Activated naive CD4-positive, alpha-beta T cell treated with anti-CD3 and anti-CD28 coated beads, Interleukin-2, amount 50 U/mL, for 24 hours (primary cell): ENCODE measurements at regions not wholly inside any gene's neighbourhood (a gene's known extent, or its start where the extent isn't known, plus 50 kb on each side); places are given as distances from the start of the nearest gene placed in this dataset.

ENCODE experiments used
- H3K27ac Mint-ChIP-seq: one replicate; pipeline ENCODE4 v1.8.0; 2021; ENCODE audit warnings: mild to moderate bottlenecking, mixed read lengths
- H3K27me3 Mint-ChIP-seq: one replicate; pipeline ENCODE4 v1.8.0; 2021; ENCODE audit warnings: mixed read lengths
- H3K36me3 Mint-ChIP-seq: one replicate; pipeline ENCODE4 v1.8.0; 2021; ENCODE audit warnings: mixed read lengths
- H3K4me1 Mint-ChIP-seq: one replicate; pipeline ENCODE4 v1.8.0; 2021; ENCODE audit warnings: mixed read lengths
- H3K4me3 Mint-ChIP-seq: one replicate; pipeline ENCODE4 v1.8.0; 2021; ENCODE audit warnings: mild to moderate bottlenecking, mixed read lengths
- H3K9me3 Mint-ChIP-seq: one replicate; pipeline ENCODE4 v1.8.0; 2021; ENCODE audit warnings: mixed read lengths

DNA sequence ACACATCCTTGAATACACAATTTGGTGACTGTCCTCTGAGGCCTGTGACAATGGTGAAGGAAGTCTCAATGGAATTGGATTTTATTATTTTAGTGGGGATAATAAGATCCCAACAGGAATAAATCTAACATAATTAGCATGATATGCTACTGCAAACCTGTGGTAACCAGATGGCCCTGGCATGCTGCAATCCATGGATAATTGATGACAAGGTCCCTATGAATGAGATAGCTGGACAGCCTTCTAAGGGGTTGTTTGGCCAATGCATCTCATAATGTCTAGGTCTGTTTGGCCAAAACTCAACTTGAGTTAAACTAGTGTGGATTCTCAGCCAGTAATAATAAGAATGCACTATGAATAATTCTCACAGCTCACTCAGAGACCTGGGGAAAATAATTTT lies 145.3 kb upstream of the GALNTL6 start:
- Mint-ChIP-seq H3K27ac (no peak overlapping the region), H3K4me3 (no peak overlapping the region), H3K27me3 (no peaks in the 10 kb centered on the region)

DNA sequence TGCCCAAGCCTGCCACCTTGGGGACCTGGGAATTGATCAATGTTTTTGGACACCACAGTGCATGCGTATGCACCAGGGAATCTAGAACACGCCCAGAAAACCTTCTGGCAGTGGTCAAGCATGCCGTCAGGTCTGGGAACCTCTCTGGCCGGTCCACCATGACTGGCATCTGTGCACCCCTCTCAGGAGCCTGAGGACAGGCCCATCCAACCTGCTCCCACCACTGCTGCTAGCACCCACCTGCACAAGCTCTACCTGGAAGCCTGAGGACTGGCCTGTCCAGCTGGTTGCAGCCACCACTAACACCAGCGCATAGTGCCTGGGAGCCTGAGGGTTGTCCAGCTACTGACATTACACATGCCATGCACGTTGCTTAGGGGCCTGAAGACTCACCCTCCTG lies 162.1 kb upstream of the GALNTL6 start:
- no peak overlapping the region for H3K27ac Mint-ChIP-seq
- no peak overlapping the region for H3K4me3 Mint-ChIP-seq
- peaks cover 7% of the 10 kb centered on the region for H3K9me3 Mint-ChIP-seq
- H3K36me3 Mint-ChIP-seq = no peaks in the 10 kb centered on the region
- H3K27me3 Mint-ChIP-seq = no peaks in the 10 kb centered on the region
- H3K4me1 Mint-ChIP-seq = no peaks in the 10 kb centered on the region

More for the DNA sequence above, 145.3 kb upstream of the GALNTL6 start:
- no peaks in the 10 kb centered on the region for H3K4me1 Mint-ChIP-seq
- H3K9me3 Mint-ChIP-seq = no peaks in the 10 kb centered on the region
- H3K36me3 Mint-ChIP-seq = no peaks in the 10 kb centered on the region

DNA sequence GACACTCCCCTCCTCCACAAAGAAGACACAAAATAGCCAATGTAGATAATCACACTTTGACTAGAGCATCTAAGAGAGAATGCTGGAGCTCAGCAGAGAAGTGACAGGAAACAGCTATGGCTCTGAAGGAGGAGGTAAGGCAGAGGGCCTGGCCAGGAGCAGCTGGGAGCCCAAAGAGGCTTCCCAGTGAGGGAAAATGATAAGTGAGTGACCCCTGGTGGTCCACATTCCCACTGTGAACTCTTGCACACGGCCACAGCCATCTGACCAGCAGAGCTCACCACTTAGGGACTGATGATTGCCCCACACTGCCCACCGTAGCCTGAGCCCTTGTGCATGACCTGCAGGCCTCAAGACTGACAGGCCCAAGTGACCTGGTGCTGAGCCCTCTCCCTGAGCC lies 162.7 kb upstream of the GALNTL6 start:
- peaks cover 7% of the 10 kb centered on the region for H3K9me3 Mint-ChIP-seq
- H3K36me3 Mint-ChIP-seq = no peaks in the 10 kb centered on the region

DNA sequence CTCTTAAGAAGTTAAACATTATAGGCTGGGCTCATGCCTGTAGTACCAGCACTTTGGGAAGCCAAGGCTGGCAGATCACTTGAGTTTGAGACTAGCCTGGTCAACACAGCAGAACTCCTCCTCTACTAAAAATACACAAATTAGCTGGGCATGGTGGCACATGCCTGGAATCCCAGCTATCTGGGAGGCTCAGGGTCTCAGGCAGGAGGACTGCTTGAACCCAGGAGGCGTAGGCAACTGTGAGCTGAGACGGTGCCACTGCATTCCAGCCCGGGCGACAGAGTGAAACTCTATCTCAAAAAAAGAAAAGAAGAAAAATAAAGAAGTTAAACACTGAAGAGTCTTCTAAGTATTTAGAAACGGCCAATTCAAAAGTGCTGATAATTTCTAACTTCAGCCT lies 164.3 kb upstream of the GALNTL6 start:
- Mint-ChIP-seq H3K9me3 (peaks cover 7% of the 10 kb centered on the region), H3K27me3 (no peaks in the 10 kb centered on the region), H3K27ac (no peak overlapping the region), H3K4me1 (no peaks in the 10 kb centered on the region), H3K36me3 (no peaks in the 10 kb centered on the region), H3K4me3 (no peak overlapping the region)

More for the DNA sequence above, 162.7 kb upstream of the GALNTL6 start:
- Mint-ChIP-seq H3K4me3 (no peak overlapping the region), H3K4me1 (no peaks in the 10 kb centered on the region), H3K27ac (no peak overlapping the region), H3K27me3 (no peaks in the 10 kb centered on the region)

DNA sequence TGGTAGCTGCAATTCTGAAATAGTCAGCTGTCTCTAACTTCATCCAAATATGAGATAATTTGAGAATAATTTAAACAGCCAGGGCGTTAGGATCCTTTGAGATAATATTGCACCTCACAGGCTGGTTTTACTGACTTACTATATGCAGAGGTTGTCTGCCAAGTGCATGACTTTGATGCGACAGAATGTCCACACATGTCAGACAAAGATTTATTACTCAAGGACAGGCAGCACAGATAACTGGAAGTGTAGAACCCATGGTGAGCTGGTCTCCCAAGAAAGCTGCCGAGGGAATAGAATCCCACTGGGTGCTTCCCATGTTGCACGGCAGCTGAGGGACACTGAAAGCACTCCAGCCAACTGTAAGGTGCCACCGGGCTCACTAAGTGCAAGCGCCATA lies 166.2 kb upstream of the GALNTL6 start:
- Mint-ChIP-seq H3K27ac (no peak overlapping the region), H3K4me3 (no peak overlapping the region), H3K4me1 (no peaks in the 10 kb centered on the region), H3K9me3 (peaks cover 5% of the 10 kb centered on the region), H3K27me3 (no peaks in the 10 kb centered on the region), H3K36me3 (no peaks in the 10 kb centered on the region)

DNA sequence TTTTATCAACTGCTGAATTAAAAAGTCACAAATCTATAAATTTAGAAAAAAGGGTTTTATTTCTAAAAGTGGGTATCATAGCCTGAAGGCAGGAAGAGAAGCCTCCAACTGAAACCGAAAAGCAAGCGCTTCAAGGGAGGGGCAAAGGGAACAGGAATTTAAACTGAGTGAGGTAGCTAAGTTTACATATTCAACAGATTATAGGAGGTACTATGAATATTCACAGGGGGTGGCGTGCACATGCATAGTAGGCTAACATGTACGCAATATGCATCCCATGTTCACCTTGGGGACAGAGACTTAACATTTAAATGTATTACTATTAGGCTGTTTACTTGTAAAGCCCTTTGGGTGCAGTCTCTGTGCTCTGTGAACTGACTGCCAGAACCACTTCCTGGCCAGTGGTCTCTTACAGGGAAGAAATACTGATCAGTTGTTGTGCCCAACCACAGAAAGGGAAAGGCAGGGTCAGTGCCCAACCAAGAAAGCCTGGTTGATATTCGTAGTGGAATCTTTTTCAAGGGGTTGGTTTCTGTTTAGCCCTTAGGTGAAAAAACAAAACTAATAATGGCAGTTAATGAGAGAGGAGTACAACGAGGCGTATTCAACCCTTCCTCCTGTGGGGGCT lies 168.7 kb upstream of the GALNTL6 start:
- H3K4me1 Mint-ChIP-seq = no peaks in the 10 kb centered on the region
- no peak overlapping the region for H3K27ac Mint-ChIP-seq
- H3K9me3 Mint-ChIP-seq = no peaks in the 10 kb centered on the region
- no peak overlapping the region for H3K4me3 Mint-ChIP-seq
- no peaks in the 10 kb centered on the region for H3K27me3 Mint-ChIP-seq
- no peaks in the 10 kb centered on the region for H3K36me3 Mint-ChIP-seq

DNA sequence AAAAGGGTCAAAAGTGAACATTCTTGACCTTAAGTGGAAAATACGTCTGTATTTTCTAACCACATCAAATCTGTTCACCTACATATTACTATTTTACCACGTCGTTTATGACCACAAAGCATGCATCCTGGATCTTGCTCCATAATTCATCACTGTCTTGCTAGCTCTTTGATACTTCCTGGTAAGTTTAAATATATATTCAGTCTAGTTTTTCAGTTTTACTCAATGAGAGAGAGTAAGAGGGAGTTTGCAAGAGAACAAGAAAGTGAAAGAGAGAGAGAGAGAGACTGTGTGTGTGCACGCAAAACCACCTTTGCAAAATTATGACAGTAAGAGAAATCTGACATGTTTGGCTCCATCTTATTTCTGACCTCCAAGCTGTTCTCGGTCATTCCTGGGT lies 173.7 kb upstream of the GALNTL6 start:
- Mint-ChIP-seq H3K27me3 (no peaks in the 10 kb centered on the region), H3K9me3 (no peaks in the 10 kb centered on the region), H3K4me3 (no peak overlapping the region), H3K27ac (no peak overlapping the region), H3K36me3 (no peaks in the 10 kb centered on the region), H3K4me1 (no peaks in the 10 kb centered on the region)

DNA sequence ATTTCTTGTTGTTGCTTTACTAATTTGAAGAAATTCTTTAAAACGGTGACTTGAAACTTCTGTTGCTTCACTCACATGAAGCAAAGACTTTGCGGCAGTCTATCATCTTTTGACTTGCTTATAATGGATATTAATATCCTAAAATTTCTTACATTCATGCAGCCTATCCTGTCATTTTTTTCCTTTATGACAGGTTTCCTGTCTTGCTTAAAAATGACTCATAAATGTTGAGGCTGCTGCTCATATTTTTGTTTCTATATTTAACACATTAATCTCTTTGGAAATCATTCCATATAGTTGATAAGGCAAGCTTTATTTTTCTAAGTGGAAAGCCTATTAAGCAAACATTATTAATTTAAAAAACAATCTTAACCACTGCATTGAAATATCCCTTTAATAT lies 176.6 kb upstream of the GALNTL6 start:
- H3K4me1 Mint-ChIP-seq = no peaks in the 10 kb centered on the region
- no peak overlapping the region for H3K4me3 Mint-ChIP-seq
- H3K27ac Mint-ChIP-seq = no peak overlapping the region
- H3K36me3 Mint-ChIP-seq = no peaks in the 10 kb centered on the region
- H3K27me3 Mint-ChIP-seq = no peaks in the 10 kb centered on the region
- no peaks in the 10 kb centered on the region for H3K9me3 Mint-ChIP-seq

DNA sequence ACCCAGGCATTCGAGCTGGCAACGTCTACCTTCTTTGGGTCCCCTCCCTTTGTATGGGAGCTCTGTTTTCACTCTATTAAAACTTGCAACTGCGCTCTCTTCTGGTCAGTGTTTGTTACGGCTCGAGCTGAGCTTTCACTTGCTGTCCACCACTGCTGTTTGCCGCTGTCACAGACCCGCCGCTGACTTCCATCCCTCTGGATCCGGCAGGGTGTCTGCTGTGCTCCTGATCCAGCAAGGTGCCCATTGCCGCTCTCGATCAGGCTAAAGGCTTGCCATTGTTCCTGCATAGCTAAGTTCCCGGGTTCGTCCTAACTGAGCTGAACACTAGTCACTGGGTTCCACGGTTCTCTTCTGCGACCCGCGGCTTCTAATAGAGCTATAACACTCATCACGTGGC lies 183.5 kb upstream of the GALNTL6 start:
- no peaks in the 10 kb centered on the region for H3K9me3 Mint-ChIP-seq
- no peaks in the 10 kb centered on the region for H3K4me1 Mint-ChIP-seq
- no peak overlapping the region for H3K4me3 Mint-ChIP-seq
- H3K36me3 Mint-ChIP-seq = no peaks in the 10 kb centered on the region
- H3K27me3 Mint-ChIP-seq = no peaks in the 10 kb centered on the region
- no peak overlapping the region for H3K27ac Mint-ChIP-seq

DNA sequence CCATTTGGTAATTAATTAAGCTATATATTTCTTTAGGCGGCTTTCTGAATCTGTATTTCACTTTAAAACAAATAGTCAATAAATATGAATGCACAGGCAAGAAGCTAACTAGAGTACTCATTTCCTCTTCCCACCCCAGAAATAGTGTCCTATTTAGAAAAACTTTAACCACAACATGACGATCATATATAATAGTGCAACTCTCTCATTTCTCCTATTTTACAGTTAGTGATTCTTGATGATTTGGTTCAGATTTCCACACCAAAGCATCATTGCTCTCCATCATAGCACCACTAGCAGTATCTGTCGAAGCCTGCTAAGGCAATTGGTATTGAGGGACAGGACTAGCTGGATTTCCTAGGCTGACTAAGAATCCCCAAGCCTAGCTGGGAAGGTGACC lies 184.0 kb upstream of the GALNTL6 start:
- no peak overlapping the region for H3K4me3 Mint-ChIP-seq
- no peak overlapping the region for H3K27ac Mint-ChIP-seq
- no peaks in the 10 kb centered on the region for H3K36me3 Mint-ChIP-seq
- no peaks in the 10 kb centered on the region for H3K4me1 Mint-ChIP-seq
- H3K27me3 Mint-ChIP-seq = no peaks in the 10 kb centered on the region
- no peaks in the 10 kb centered on the region for H3K9me3 Mint-ChIP-seq

DNA sequence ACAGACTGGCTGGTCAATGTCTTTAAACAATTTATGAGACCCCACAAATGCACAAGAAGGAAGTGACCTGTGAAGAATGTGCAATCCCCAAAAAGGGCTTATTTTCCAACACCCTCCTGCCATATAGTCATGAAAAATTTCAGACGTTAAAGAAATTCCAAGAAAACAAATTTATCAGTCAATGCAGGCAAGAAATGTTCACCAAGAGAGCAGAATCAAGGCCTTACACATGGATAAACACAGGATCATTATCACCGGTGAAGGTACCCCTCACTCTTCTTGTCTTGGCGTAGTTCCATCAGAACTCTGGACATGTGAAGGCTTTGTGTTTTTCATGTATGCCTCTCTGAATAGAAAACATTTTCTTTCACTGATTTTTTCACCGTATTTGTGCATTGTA lies 186.7 kb upstream of the GALNTL6 start:
- Mint-ChIP-seq H3K36me3 (no peaks in the 10 kb centered on the region), H3K27ac (no peak overlapping the region), H3K9me3 (no peaks in the 10 kb centered on the region), H3K4me3 (no peak overlapping the region), H3K27me3 (no peaks in the 10 kb centered on the region), H3K4me1 (no peaks in the 10 kb centered on the region)

DNA sequence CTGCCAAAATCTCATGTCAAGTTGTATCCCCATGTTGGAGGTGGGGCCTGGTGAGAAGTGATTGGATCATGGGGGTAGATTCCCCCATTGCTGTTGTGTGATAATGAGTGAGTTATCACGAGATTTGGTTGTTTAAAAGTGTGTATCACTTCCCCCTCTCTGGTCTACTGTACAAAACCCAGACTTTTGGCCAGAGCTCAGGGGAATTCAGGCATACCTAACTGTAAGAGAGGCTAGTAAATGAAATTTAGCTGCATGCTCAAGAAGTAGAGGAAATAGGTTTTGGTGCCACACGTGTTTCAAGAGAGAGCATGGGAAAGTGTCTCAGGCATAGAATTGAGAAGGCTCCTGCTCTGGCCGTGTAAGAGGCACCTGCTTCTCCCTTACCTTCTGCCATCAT lies 190.5 kb upstream of the GALNTL6 start:
- no peaks in the 10 kb centered on the region for H3K4me1 Mint-ChIP-seq

DNA sequence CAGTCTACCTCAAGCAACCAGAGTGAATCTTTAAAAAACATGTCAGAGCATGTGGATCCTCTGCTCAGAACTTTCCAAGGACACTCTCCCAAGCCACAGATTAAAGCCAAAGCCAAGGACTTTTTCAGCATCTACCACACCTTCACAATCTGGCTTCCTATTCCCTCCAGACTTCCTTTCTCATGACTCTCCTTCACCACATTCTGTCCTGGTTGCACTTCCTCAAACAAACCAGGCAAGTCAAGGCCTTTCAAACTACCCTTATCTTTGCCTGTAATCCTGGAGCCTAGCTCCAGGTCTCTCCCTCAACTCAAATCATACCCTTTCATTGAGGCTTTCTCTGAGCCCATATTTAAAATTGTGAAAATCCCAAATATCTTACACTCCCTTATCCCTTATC lies 191.6 kb upstream of the GALNTL6 start:
- H3K27me3 Mint-ChIP-seq = no peaks in the 10 kb centered on the region
- H3K36me3 Mint-ChIP-seq = no peaks in the 10 kb centered on the region
- H3K4me3 Mint-ChIP-seq = no peak overlapping the region
- peaks cover 4% of the 10 kb centered on the region for H3K9me3 Mint-ChIP-seq
- no peaks in the 10 kb centered on the region for H3K4me1 Mint-ChIP-seq
- H3K27ac Mint-ChIP-seq = no peak overlapping the region

More for the DNA sequence above, 190.5 kb upstream of the GALNTL6 start:
- Mint-ChIP-seq H3K36me3 (no peaks in the 10 kb centered on the region), H3K4me3 (no peak overlapping the region), H3K9me3 (peaks cover 4% of the 10 kb centered on the region), H3K27me3 (no peaks in the 10 kb centered on the region), H3K27ac (peak overlapping the region; percentile 42)

DNA sequence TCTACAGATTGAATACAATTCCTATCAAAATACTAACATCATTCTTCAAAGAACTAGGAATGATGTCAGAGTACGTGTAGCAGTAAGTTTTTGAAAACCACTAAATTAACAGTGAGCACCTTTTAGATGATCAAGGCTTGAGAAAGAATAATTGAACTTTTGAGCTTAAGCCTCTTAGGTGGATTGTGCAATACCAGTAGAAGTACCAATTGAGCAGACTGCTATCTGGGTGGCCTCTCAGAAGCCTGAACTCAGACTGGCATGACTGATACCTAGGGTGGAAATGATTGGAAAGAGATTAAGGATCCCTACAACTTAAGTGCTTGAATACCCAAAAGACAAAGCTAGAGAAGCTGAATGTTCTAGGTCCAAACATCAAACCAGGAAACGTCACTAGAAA lies 200.3 kb upstream of the GALNTL6 start:
- H3K36me3 Mint-ChIP-seq = no peaks in the 10 kb centered on the region
- no peak overlapping the region for H3K4me3 Mint-ChIP-seq
- no peak overlapping the region for H3K27ac Mint-ChIP-seq
- peaks cover 6% of the 10 kb centered on the region for H3K9me3 Mint-ChIP-seq
- no peaks in the 10 kb centered on the region for H3K4me1 Mint-ChIP-seq
- H3K27me3 Mint-ChIP-seq = no peaks in the 10 kb centered on the region

DNA sequence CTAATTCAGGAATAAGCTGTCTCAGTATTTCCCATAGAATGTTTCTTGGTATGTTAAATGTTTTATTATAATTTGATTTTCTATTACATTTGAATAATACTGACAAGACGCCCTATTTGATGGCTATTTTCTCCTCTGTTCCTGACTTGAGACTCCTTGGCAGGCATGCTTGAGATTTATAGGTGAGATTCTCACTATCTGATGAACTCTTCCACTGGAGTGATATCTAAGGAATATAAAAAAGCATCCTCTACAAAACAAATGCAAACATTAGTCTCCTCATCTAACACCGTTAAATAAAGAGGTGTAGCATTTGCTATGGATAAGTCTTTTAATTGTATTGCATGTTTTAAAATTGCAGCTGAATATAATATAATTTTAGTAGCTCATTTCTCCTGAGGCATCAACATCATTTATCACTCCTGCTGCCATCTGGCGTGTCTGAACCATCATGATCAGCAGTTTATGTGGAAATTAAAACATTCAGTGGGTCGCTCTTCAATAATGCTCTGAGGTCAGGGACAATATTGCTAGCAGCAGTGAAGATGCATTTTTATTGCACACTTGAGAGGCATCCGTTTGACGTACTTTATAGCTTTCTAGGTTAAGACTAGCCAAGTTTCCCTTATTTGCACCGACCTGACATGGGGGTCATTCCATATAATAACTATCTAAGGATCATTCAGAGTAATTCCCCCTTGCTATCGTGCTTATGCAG lies 210.4 kb upstream of the GALNTL6 start:
- Mint-ChIP-seq H3K4me1 (no peaks in the 10 kb centered on the region), H3K9me3 (peaks cover 4% of the 10 kb centered on the region), H3K4me3 (no peak overlapping the region), H3K27ac (no peak overlapping the region), H3K27me3 (no peaks in the 10 kb centered on the region), H3K36me3 (no peaks in the 10 kb centered on the region)

DNA sequence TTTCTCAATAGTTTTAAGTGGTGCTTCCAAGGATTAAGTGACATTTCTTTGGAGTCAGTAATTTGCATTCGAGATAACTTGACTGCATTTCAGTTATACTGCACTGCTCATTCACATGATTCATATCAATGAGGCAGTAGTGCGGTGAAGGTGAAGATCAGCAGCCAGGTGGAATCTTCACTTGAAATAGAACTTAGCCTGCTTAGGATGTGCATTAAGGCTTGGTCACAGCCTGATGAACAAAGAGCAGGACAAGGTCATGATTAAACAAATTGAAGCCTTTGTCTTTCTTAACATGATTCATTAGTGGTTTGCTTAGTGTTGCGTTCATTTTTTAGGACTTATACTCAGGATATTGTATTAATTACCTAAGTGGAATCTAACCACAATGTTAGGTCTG lies 212.1 kb upstream of the GALNTL6 start:
- H3K4me3 Mint-ChIP-seq = no peak overlapping the region
- no peaks in the 10 kb centered on the region for H3K36me3 Mint-ChIP-seq
- H3K27ac Mint-ChIP-seq = no peak overlapping the region
- H3K27me3 Mint-ChIP-seq = no peaks in the 10 kb centered on the region
- no peaks in the 10 kb centered on the region for H3K9me3 Mint-ChIP-seq
- H3K4me1 Mint-ChIP-seq = no peaks in the 10 kb centered on the region

DNA sequence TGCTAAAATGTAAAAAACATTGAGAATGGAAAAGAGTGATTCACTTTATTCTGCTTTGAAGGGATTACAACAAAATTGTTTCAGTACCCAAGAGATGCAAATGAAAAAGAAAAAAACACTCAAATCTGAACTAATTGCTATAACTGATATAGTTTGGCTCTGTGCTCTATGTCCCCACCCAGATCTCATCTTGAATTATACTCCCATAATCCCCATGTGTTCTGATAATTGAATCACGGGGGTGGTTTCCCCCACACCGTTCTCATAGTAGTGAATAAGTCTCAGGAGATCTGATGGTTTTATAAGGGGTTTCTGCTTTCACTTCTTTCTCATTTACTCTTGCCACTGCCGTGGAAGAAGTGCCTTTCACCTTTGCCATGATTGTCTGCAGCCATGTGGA lies 213.6 kb upstream of the GALNTL6 start:
- Mint-ChIP-seq H3K4me1 (no peaks in the 10 kb centered on the region), H3K36me3 (no peaks in the 10 kb centered on the region), H3K27ac (no peak overlapping the region), H3K9me3 (no peaks in the 10 kb centered on the region), H3K27me3 (no peaks in the 10 kb centered on the region), H3K4me3 (no peak overlapping the region)
